K562 (cell line): ENCODE measurements at regions not wholly inside any gene's neighbourhood (a gene's known extent, or its start where the extent isn't known, plus 50 kb on each side); places are given as distances from the start of the nearest gene placed in this dataset.

ENCODE experiments used
- ATAC-seq: fragments of 200-7000 bp; cut with Tn5 transposase; 3 replicates; pipeline ENCODE4 v1.9.1; 2020; ENCODE audit warnings: moderate library complexity
- BruUV-seq: library from RNA; stranded (reverse); fragments of 400-500 nt; replicated peaks from 2 replicates; lab custom pipeline; 2021; lab: Mats Ljungman, UMichigan
- CTCF ChIA-PET: fragments of 300-600 bp; formaldehyde crosslinking; extraction: SDS; loops from one replicate; lab custom pipeline; 2021; ENCODE audit warnings: low intra/inter-chr PET ratio; lab: Yijun Ruan, JAX
- POLR2A ChIA-PET: fragments of 300-600, 350-650 bp; sonication (Branson Sonifier 250); formaldehyde crosslinking; extraction: SDS; loops from one replicate; lab custom pipeline; 2021; ENCODE audit warnings: antibody characterized with exemption, inconsistent platforms; lab: Yijun Ruan, JAX
- DNase-seq, 4 experiments: peaks; one replicate each; pipeline versions ENCODE4 v3.0.0 to v3.0.0-alpha.2; 2011 to 2018; ENCODE audit warnings: low spot score in 3 of 4, mixed read lengths in 3 of 4; ENCODE audit errors: extremely low read depth in 1 of 4
- FAIRE-seq: peaks from 2 replicates; lab custom pipeline; 2011; peaks lifted over from hg19 to GRCh38; lab: Jason Lieb, UNC
- H2AFZ ChIP-seq: 2 replicates; pipeline ENCODE4 v1.6.0; 2011; ENCODE audit warnings: low read depth, low read length, control low read depth, inconsistent platforms
- H3K27ac ChIP-seq: fragments of 200-600 bp; 3 replicates; pipeline ENCODE4 v1.8.0; 2011; ENCODE audit warnings: low read depth, mild to moderate bottlenecking, control low read depth, inconsistent platforms, low read length, moderate library complexity, mixed read lengths; ENCODE audit errors: extremely low read depth
- H3K27me3 ChIP-seq, 2 experiments: fragments of 300-600 bp in 1 of 2; 2 replicates in 1 of 2; 3 replicates in 1 of 2; pipeline versions ENCODE4 v1.6.0 to v1.8.0; 2011; ENCODE audit warnings: inconsistent platforms in 2 of 2, low read length in 2 of 2, mild to moderate bottlenecking in 1 of 2, mixed read lengths in 1 of 2, moderate library complexity in 1 of 2; ENCODE audit not compliant: control insufficient read depth in 2 of 2, insufficient read depth in 2 of 2
- H3K36me3 ChIP-seq: fragments of 300-600 bp; 3 replicates; pipeline ENCODE4 v1.8.0; 2011; ENCODE audit warnings: mild to moderate bottlenecking, low read length, inconsistent platforms; ENCODE audit not compliant: control insufficient read depth, insufficient read depth
- H3K4me1 ChIP-seq, 2 experiments: fragments of 200-600 bp in 1 of 2; replicated peaks in 1 of 2; 2 replicates in 1 of 2; 3 replicates in 1 of 2; pipeline versions ENCODE4 v1.5.1 to v1.8.0; 2011; ENCODE audit warnings: inconsistent platforms in 2 of 2, low read length in 2 of 2, mild to moderate bottlenecking in 1 of 2, mixed read lengths in 1 of 2, moderate library complexity in 1 of 2; ENCODE audit not compliant: control insufficient read depth in 2 of 2, insufficient read depth in 2 of 2
- H3K4me2 ChIP-seq: 2 replicates; pipeline ENCODE4 v1.6.1; 2011; ENCODE audit warnings: low read length, control low read depth, inconsistent platforms, mixed read lengths; ENCODE audit not compliant: insufficient read depth
- H3K4me3 ChIP-seq: fragments of 200-600 bp; sonication (generic), shearing (Covaris generic); 2 replicates; pipeline ENCODE4 v1.5.1; 2016; ENCODE audit warnings: control low read depth, inconsistent platforms
- H3K79me2 ChIP-seq: fragments of 200-600 bp; 3 replicates; pipeline ENCODE4 v1.8.0; 2011; ENCODE audit warnings: low read length, inconsistent platforms; ENCODE audit not compliant: control insufficient read depth, insufficient read depth
- H3K9ac ChIP-seq, 2 experiments: 2 replicates each; pipeline versions ENCODE4 v1.6.0 to v1.6.1; 2011; ENCODE audit warnings: low read depth in 2 of 2, low read length in 2 of 2, control low read depth in 1 of 2, inconsistent platforms in 1 of 2, mild to moderate bottlenecking in 1 of 2, mixed read lengths in 1 of 2; ENCODE audit not compliant: insufficient read depth in 1 of 2
- H3K9me1 ChIP-seq: one replicate; pipeline ENCODE4 v1.6.0; 2011; ENCODE audit warnings: inconsistent platforms, mild to moderate bottlenecking, low read length, moderate library complexity; ENCODE audit not compliant: control insufficient read depth, insufficient read depth
- H3K9me3 ChIP-seq: replicated peaks from 2 replicates; pipeline ENCODE4 v1.5.1; 2011; ENCODE audit warnings: low read depth, low read length, inconsistent platforms; ENCODE audit not compliant: control insufficient read depth, insufficient read depth
- H4K20me1 ChIP-seq: replicated peaks from 2 replicates; pipeline ENCODE4 v1.6.1; 2011; ENCODE audit warnings: low read length, inconsistent platforms, mixed read lengths; ENCODE audit not compliant: control insufficient read depth, insufficient read depth
- ARHGAP35 ChIP-seq: fragments of 450-650 bp; IDR thresholded peaks from 2 replicates; pipeline ENCODE4 v1.6.1; 2018; ENCODE audit not compliant: partially characterized antibody
- BHLHE40 ChIP-seq: IDR thresholded peaks from 2 replicates; pipeline ENCODE4 v1.6.1; 2011; ENCODE audit warnings: low read length, improper control_type of control experiment
- BRCA1 ChIP-seq, 2 experiments: fragments of 450-650 bp in 1 of 2; sonication (generic) in 1 of 2; formaldehyde crosslinking in 1 of 2; IDR thresholded peaks; 2 replicates each; pipeline versions ENCODE4 v1.5.0 to v1.6.1; 2017 to 2020; ENCODE audit warnings: mild to moderate bottlenecking in 1 of 2, missing genetic modification reagents in 1 of 2
- BRD4 ChIP-seq: fragments of 200-600 bp; sonication (generic); IDR thresholded peaks from 2 replicates; pipeline ENCODE4 v1.6.1; 2017; ENCODE audit warnings: inconsistent platforms
- ELF1 ChIP-seq: fragments of 200-800 bp; sonication (Bioruptor generic); IDR thresholded peaks from 2 replicates; pipeline ENCODE4 v1.6.1; 2016; ENCODE audit warnings: missing genetic modification characterization, missing compliant biosample characterization
- KAT8 ChIP-seq: fragments of 450-650 bp; IDR thresholded peaks from 2 replicates; pipeline ENCODE4 v1.6.1; 2016; ENCODE audit warnings: low read depth, mild to moderate bottlenecking
- NCOA4 ChIP-seq: fragments of 450-650 bp; IDR thresholded peaks from 2 replicates; pipeline ENCODE4 v1.6.1; 2018; ENCODE audit warnings: mild to moderate bottlenecking; ENCODE audit not compliant: partially characterized antibody
- PHTF2 ChIP-seq: fragments of 250-450 bp; sonication (Bioruptor Pico); IDR thresholded peaks from 2 replicates; pipeline ENCODE4 v1.5.0; 2021; ENCODE audit warnings: mild to moderate bottlenecking
- PPARD ChIP-seq: fragments of 250-450 bp; sonication (Bioruptor Pico); IDR thresholded peaks from 2 replicates; pipeline ENCODE4 v1.8.0; 2022; ENCODE audit warnings: inconsistent platforms, mild to moderate bottlenecking, moderate library complexity
- RREB1 ChIP-seq: fragments of 250-450 bp; sonication (Bioruptor Pico); IDR thresholded peaks from 2 replicates; pipeline ENCODE4 v1.4.0; 2020
- SMAD1 ChIP-seq: fragments of 150-350 bp; IDR thresholded peaks from 2 replicates; pipeline ENCODE4 v1.6.1; 2014; ENCODE audit warnings: low read length, low read depth; ENCODE audit not compliant: partially characterized antibody
- SNAPC5 ChIP-seq: fragments of 250-450 bp; sonication (Bioruptor Pico); IDR thresholded peaks from 2 replicates; pipeline ENCODE4 v1.8.0; 2021; ENCODE audit warnings: moderate library complexity, mild to moderate bottlenecking, inconsistent platforms
- SNIP1 ChIP-seq: fragments of 450-650 bp; IDR thresholded peaks from 2 replicates; pipeline ENCODE4 v1.7.1; 2017; ENCODE audit warnings: low read depth, mild to moderate bottlenecking
- TGIF2 ChIP-seq: sonication (generic); formaldehyde crosslinking; IDR thresholded peaks from 2 replicates; pipeline ENCODE4 v1.8.1; 2022; ENCODE audit warnings: mild to moderate bottlenecking, missing genetic modification reagents, moderate library complexity
- ZBTB5 ChIP-seq: fragments of 450-650 bp; IDR thresholded peaks from 2 replicates; pipeline ENCODE4 v1.6.1; 2017; ENCODE audit warnings: antibody characterized with exemption
- ZBTB7A ChIP-seq: IDR thresholded peaks from 2 replicates; pipeline ENCODE4 v1.6.1; 2011; ENCODE audit warnings: low read depth, mild to moderate bottlenecking, low read length, moderate library complexity, borderline replicate concordance; ENCODE audit not compliant: control insufficient read depth
- ZNF224 ChIP-seq: sonication (generic); formaldehyde crosslinking; IDR thresholded peaks from 2 replicates; pipeline ENCODE4 v1.8.0; 2022; ENCODE audit warnings: mild to moderate bottlenecking, missing genetic modification reagents
- ZNF444 ChIP-seq: fragments of 250-450 bp; sonication (Bioruptor Pico); IDR thresholded peaks from 2 replicates; pipeline ENCODE4 v1.4.0; 2020; ENCODE audit warnings: mild to moderate bottlenecking, moderate library complexity
- WGBS: fragments of 100-300 bp; shearing (Covaris generic); methylation state at CpG from one replicate; pipeline ENCODE4 v1.1.6; 2016; ENCODE audit warnings: low coverage, mixed read lengths; ENCODE audit not compliant: insufficient coverage; ENCODE audit errors: missing lambda C conversion rate; 5-methylcytosine and 5-hydroxymethylcytosine counted together
- in situ Hi-C: fragments of 300-500 bp; cut with MboI; formaldehyde crosslinking; loops from 4 replicates; pipeline ENCODE4 v1.15.0; 2018; ENCODE audit warnings: inconsistent platforms, mixed read lengths
- intact Hi-C: fragments of 100-400 bp; cut with micrococcal nuclease; formaldehyde crosslinking; loops from 2 replicates; pipeline ENCODE4 v1.14.2; 2022

- FAIRE-seq (no peak), DNase-seq (no peak), ATAC-seq (no peak)
- no peaks in the 10 kb centered on the region for H3K79me2 ChIP-seq
- no peak overlapping the region for H3K4me3 ChIP-seq
- WGBS, result 30% methylated on average over 3 of the region's 3 CpGs
- in situ Hi-C loops, result no loop called here
- H3K4me1 ChIP-seq, result peaks cover 16 to 32% of the 10 kb centered on the region in 2 experiments
- POLR2A ChIA-PET, result interaction anchor here (0.9 to 2.4 kb wide), 3 partner anchors 10 to 326 kb away, joined by 3 to 8 read pairs (median 5); no protein-coding TSS in a partner anchor
- H3K4me2 ChIP-seq, result no peak overlapping the region
- no peaks in the 10 kb centered on the region for H4K20me1 ChIP-seq
- H3K27me3 ChIP-seq, result no peaks in the 10 kb centered on the region
- intact Hi-C loops, result loop anchor here (10.0 kb wide), 1 partner anchor 314 kb away; no protein-coding TSS in a partner anchor
- CTCF ChIA-PET, result no interaction called here
- no peaks in the 10 kb centered on the region for H3K9me1 ChIP-seq
- BruUV-seq, result no TSS peak
- H2AFZ ChIP-seq, result no peak overlapping the region
- H3K9me3 ChIP-seq, result no peaks in the 10 kb centered on the region
- no peak overlapping the region for H3K27ac ChIP-seq
- no peaks in the 10 kb centered on the region for H3K36me3 ChIP-seq
- H3K9ac ChIP-seq, result no peak overlapping the region
- no peak for TF ChIP-seq RREB1 (CRISPR knock-in tag)
- no peak for TF ChIP-seq ZNF444 (CRISPR knock-in tag)
- no peak for TF ChIP-seq TGIF2 (CRISPR knock-in tag)
- no peak for TF ChIP-seq ZBTB7A
- TF ChIP-seq SNIP1, result no peak
- TF ChIP-seq ELF1, result no peak
- no peak for TF ChIP-seq NCOA4
- TF ChIP-seq SNAPC5 (CRISPR knock-in tag), result no peak
- no peak for TF ChIP-seq BHLHE40
- no peak for TF ChIP-seq BRCA1 (IDR thresholded peaks at IDR 0.05)
- no peak for TF ChIP-seq BRCA1 (CRISPR knock-in tag; IDR thresholded peaks at IDR 0.05)
- TF ChIP-seq ARHGAP35, result no peak
- TF ChIP-seq PPARD (CRISPR knock-in tag), result no peak
- no peak for TF ChIP-seq SMAD1
- no peak for TF ChIP-seq ZNF224 (CRISPR knock-in tag)
- no peak for TF ChIP-seq BRD4
- TF ChIP-seq KAT8, result no peak
- no peak for TF ChIP-seq PHTF2 (CRISPR knock-in tag)
- TF ChIP-seq ZBTB5, result no peak
Measured at GRCh38 chr9:107780960-107781359, 291.4 kb upstream of the KLF4 start.
